Cerebellar cortex (tissue), 1 donor: ENCODE measurements at regions not wholly inside any gene's neighbourhood (a gene's known extent, or its start where the extent isn't known, plus 50 kb on each side); places are given as distances from the start of the nearest gene placed in this dataset.

Source experiments
- DNase-seq: peaks from one replicate; pipeline ENCODE4 v3.0.0-alpha.2; 2015; ENCODE audit warnings: low spot score

- no peak for DNase-seq
Observed at GRCh38 chr2:16170675-16171424, 230.5 kb downstream of the MYCN start.

DNA sequence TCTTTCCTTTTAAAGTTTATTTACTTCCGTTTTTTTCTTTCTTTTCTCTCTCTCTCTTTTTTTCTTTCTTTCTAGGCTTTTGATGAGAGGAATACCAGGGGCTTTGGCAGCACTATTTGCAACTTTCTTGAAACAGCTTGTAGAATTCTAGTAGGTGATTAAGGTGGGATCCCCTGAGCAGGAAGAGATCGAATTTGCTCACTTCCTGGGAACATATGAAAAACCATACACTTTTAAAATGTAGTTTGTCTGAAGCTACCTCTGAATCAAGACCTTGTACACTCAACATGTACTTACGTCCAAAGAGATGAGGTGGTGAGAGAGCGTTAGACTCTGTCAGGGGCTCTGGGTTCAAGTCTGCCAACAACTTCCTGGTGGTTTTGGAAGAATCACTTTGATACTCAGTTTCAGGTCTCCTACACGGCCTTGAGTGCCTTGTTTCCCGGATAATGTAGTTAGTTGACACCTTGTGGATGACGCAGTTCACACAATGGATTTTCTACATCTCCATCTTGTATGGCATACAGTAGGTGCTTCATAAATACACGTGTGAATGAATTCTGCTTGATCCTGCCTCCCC, 229.1 kb downstream of the MYCN start:
- no peak for DNase-seq

DNA sequence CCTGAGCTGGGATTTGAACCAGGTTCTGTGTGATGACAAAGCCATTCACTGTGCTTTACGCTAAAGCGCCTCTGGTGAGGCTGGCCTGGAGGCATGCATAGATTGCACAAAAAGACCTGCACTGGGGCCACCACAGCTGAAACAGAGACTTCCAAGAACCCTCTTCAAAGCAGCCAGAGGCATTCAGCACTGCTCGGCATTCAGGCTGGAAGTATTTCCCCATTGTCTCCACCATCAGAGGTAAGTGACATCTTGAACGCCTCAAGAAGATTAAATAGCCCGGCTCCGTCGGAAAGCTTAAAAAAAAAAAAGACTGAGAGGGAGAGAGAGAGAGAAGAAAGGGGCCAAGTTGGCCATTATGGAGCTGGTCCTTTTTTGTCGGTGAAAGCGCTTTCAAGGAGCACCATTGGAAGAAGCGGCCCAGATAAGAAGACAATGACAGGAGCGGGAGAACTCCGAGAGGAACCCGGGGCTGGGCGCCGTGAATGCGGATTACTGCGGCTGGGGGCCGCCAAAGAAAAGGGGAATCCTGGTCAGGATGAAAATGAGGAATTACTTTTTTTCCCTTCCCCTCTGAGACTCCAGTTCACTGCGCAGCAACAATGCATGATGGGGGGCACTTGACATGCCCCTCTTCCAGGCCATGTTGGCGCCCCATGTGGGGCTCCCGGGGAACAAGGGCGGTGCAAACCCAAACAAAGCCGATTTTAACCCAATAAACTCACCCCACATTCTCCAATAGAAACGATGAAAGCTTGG, 228.3 kb downstream of the MYCN start:
- no peak for DNase-seq

DNA sequence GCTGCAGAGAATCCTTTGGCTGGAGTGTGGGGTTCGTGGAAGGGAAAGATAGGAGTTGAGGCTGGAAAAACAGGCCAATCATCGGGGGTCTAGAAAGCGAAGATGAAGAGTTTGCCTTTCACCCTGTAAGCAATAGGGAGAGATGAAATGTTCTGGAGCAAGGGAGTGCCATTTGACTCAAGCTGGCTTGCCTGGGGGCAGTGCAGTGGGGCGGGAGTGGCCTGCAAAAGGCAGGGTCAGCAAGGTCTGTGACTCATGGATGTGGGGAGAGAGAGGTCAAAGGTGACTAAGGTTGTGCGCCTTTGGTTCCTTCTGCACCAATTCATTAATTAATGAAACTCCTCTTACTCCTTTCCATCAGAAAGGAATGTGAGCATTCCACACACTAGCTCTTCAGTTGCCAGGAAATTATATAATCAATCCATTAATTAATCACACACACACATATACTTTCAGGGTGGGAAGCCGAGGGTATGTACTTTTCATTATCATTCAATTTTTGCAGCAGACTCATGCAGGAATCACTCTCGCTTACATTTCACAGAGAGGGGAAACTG, 227.6 kb downstream of the MYCN start:
- DNase-seq = no peak

DNA sequence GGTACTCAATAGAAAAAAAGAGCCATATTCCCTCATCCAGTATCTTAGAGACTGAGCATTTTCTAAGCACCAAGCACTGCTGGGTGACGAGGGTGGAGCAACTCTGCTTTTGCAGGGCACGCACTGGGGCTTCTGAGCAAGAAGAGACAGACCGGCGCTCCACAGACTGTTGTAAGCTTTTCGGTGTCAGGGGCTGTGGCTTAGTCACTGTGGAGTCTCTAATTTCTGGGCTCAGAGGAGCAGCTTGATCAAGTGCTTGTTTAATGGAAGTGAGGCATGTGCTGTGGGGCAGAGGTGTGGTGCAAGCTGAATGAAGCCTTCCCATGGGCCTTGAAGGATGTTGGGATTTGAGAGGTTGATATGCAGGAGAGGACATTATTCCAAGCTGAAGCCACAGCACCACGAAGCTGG, 227.1 kb downstream of the MYCN start:
- DNase-seq = no peak

- DNase-seq = no peak
Observed at GRCh38 chr2:16166327-16166981, 226.1 kb downstream of the MYCN start.

DNA sequence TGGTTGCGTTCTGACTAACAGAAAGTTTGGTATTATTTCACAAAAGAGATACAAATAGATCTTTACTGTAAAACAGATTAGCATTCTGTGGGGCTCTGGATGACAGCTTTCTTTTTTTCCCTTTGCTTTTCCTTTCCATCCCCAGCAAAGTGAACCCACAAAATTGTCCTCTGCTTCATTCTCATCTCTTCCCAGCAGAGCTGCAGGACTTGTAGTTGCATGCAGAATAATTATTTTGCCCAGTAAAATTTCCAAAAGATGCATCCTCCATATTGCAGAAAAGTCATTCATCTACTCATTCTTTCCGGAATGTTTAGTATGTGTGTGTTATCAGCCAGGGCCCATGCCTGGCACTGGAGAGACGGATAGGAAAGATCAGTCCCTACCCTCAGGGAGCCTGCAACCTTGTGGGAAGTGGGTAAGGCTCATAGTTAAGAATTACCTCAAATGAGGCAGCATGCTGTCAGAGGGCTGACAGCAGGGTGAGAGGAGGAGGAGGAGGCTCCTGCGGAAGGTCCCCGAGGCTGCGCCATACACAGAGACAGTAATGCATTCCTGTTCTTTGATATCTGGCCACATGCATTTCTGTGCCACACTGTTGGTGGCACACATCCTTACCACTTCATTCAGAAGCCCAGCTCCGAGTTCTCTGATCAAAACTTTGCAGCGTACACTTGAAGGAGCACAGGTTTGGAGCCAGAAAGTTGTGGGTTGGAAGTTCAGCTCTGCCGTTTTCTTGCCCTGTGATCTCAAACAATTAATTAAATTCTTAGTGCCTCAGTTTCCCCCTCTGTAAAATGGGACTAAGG, 225.4 kb downstream of the MYCN start:
- no peak for DNase-seq

DNA sequence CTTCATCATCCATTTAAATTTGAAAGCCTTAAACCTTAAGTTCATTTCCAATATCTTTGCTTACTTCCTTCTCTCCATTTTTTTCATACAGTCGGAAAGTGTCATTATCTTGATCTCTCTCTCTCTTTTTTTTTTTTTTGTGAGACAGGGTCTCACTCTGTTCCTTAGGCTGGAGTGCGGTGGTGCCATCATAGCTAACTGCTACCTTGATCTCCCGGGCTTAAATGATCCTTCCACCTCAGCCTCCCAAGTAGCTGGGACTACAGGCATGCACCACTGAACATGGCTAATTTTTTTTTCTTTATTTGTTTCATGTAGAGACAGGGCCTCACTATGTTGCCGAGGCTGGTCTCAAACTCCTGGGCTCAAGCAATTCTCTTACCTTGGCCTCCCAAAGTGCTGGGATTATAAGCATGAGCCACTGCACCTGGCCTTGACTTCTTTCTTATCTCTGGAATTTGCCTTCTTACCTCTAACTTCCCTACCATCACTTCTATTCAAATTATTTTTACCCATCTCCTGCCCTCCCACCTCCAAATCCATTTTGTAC, 222.2 kb downstream of the MYCN start:
- DNase-seq = no peak

DNA sequence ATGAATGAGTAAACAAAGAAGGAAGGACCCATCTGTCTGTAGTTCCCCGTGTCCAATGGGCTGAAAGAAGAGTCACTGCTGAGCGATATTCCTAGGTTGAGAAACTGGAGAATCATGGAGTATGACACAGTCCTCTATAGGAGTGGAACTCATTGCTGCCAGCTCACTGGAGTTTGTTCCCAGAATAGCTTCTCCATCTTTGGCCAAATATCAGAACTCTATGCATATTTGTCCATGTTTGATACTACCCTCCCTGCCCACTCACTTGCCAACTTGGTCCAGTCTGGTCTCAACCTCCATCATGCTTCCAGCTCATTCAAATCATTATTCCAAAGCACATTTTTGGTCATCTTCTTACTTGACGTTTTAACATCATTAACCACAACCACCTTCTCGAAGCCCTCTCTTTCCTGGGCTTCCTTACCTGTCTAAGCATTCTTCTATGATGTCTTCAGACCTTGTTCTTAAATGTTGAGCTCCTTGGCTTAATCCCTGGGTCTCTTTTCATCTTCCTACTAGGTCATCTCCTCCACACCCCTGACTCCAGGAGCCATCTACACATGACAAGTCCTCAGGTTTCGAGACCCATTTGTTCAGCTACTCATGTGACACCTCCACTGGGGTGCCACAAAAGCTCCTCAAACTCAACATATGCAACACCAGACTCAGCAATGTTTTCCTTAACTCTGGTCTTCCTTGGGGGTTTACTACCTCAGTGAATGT, 221.6 kb downstream of the MYCN start:
- no peak for DNase-seq

GRCh38 chr2:16161085-16161565, 220.8 kb downstream of the MYCN start:
- DNase-seq = no peak

DNA sequence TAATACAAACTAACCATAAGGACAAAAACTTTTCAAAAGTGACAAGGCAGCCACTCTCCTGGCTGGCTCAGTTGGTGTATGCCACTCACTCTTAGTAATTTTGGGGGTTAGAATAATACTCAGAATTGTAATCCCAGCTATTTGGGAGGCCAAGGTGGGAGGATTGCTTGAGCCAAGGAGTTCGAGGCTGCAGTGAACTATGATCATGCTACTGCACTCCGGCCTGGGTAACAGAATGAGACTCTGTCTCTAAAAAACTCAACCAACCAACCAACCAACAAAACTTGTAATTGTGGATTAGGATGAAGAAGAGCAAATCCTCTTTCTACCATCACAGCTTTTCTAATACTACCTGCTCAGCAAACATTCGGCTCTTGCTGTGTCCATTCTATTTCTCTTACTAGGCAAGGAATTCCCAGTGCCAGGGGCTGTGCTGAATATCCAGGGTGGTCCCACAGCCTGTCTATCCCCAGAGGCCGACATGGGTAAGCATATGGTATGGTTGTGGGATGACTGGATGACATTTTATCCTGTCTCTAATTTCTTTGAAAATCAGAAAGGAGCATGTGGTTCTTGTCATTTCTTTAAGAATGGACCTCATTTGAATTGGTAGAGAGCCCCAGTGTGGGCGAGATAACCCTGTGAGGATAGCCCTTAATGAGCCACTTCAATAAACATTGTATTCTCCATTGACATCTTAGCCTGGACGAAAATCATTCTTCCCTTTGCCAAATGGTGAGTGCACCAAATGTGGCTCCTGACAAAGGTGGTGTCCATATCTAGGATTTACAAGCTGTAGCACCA, 220.1 kb downstream of the MYCN start:
- no peak for DNase-seq

DNA sequence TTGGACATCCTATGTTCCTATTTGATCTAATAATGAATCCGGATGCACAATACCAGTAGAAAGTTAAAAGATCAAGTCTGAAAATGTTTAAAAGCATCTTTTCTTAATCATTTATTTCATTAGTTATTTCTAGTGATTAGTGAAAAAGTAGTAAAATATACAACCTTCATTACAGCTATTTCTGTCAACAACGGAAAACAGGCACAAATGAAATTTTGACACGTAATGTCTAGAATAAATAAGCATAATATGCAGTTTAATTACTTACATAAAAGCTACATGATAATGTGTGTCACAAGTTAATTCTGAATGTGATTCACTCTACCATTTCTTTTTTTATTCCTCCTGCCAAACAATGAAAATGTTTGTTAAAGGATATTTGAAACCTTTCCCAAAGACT, 216.1 kb downstream of the MYCN start:
- no peak for DNase-seq

DNA sequence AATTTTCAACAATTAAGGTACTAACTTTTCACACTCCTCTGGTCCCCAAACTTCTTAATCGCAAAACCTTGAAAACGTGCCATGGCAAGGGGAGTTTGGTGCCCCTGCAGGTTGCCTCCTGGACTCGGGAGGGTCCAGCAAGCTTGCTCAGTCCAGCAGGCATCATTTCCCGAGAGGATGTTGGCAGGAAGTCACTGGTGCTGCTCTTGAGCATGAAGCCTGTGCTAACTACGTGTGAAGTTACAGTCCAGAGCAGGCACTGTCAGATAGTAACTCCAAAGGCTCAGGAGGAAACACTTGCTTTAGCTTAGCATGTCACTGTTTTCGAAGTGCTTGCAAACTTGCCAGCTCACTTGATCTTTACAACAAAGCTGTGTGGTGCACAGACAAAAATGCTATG, 215.4 kb downstream of the MYCN start:
- DNase-seq = no peak

GRCh38 chr2:16155366-16155765, 215.0 kb downstream of the MYCN start:
- DNase-seq = no peak

DNA sequence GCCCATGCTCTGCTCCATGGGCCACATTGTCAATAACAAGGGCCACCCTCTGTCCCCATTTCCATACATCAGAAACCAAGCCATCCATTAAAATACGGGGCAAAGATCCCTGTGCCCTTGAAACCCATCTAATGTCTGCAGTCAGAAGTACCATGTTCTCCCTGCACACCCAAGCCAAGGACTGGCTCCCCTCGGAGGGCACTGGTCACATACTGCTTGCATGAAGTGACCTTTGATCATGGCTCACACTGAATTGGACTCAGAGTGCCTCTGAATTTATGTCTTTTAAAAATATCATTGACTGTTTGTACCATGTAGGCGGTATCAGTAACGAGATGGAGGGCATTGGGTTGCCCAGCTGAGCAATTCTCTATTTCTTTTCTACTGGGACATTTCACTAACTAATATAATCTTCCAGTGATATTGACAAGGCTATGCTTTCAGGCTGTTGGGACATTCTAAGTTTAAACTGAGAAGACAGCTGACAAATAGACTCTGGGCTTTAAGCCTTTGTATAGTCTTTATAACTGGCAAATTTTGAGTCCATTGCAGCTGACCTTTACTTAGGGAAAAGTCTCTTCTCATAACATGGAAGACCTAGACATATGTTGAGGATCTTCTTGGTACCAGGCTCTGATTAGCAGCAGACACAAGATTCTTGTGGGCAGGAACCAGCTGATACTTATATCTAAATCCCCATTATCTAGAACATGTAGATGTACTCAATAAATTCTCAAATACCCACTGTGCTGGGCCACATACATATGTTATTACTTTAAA, 214.3 kb downstream of the MYCN start:
- no peak for DNase-seq

- no peak for DNase-seq
Observed at GRCh38 chr2:16154061-16154460, 213.7 kb downstream of the MYCN start.

DNA sequence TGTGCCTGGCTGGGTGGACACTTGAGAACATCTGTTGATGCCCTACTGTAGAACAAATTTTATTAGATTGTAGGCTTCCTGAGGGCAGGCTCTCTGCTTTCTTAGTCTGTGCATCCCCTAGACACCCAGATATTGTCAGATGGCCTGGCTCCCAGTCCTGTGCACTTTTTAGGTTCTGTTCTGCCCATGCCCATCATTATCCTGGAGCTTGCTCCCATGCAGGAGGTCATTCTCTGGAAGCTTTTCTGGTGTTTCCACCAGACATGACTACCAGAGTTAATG, 213.3 kb downstream of the MYCN start:
- no peak for DNase-seq

GRCh38 chr2:16152928-16153753, 212.8 kb downstream of the MYCN start:
- no peak for DNase-seq
